H1 (cell line): ENCODE measurements at regions not wholly inside any gene's neighbourhood (a gene's known extent, or its start where the extent isn't known, plus 50 kb on each side); places are given as distances from the start of the nearest gene placed in this dataset.

Experiments used
- CTCF ChIA-PET: fragments of 300-600 bp; sonication (Branson Sonifier 250); formaldehyde crosslinking; loops from one replicate; lab custom pipeline; 2021; ENCODE audit not compliant: partially characterized antibody; lab: Charles Lee
- POLR2A ChIA-PET: fragments of 300-600 bp; sonication (Branson Sonifier 250); formaldehyde crosslinking; loops from one replicate; lab custom pipeline; 2021; ENCODE audit warnings: inconsistent platforms; ENCODE audit not compliant: partially characterized antibody; lab: Charles Lee
- DNase-seq, 2 experiments: peaks; one replicate each; pipeline versions ENCODE4 v3.0.0 to v3.0.0-alpha.2; 2010 to 2022; ENCODE audit warnings: low spot score in 2 of 2, low read depth in 1 of 2, mixed read lengths in 1 of 2
- FAIRE-seq: peaks from 2 replicates; lab custom pipeline; 2011; peaks lifted over from hg19 to GRCh38; lab: Jason Lieb, UNC
- H2AFZ ChIP-seq: 2 replicates; pipeline ENCODE4 v1.8.1; 2012; ENCODE audit warnings: low read length, inconsistent platforms
- H2AK5ac ChIP-seq: 2 replicates; pipeline ENCODE4 v1.6.1; 2013; ENCODE audit warnings: low read depth, low read length
- H2BK120ac ChIP-seq: replicated peaks from 2 replicates; pipeline ENCODE3; 2013; ENCODE audit warnings: low read depth, low read length, inconsistent platforms
- H2BK12ac ChIP-seq: 2 replicates; pipeline ENCODE4 v1.6.1; 2013; ENCODE audit warnings: low read depth, low read length
- H2BK15ac ChIP-seq: 2 replicates; pipeline ENCODE4 v1.6.1; 2013; ENCODE audit warnings: low read length
- H2BK20ac ChIP-seq: 2 replicates; pipeline ENCODE4 v1.6.1; 2013; ENCODE audit warnings: low read length
- H2BK5ac ChIP-seq: 2 replicates; pipeline ENCODE4 v1.6.1; 2013; ENCODE audit warnings: low read depth, low read length
- H3K14ac ChIP-seq: 2 replicates; pipeline ENCODE4 v1.6.1; 2013; ENCODE audit warnings: inconsistent platforms; ENCODE audit not compliant: insufficient read length
- H3K18ac ChIP-seq: 2 replicates; pipeline ENCODE4 v1.6.1; 2013; ENCODE audit warnings: low read length; ENCODE audit errors: extremely low read depth
- H3K23ac ChIP-seq: 2 replicates; pipeline ENCODE4 v1.6.1; 2013; ENCODE audit warnings: inconsistent platforms; ENCODE audit not compliant: insufficient read length
- H3K23me2 ChIP-seq: 2 replicates; pipeline ENCODE4 v1.6.1; 2013; ENCODE audit warnings: low read depth, low read length
- H3K27ac ChIP-seq: 2 replicates; pipeline ENCODE4 v1.6.1; 2011; ENCODE audit warnings: low read depth, low read length, inconsistent platforms
- H3K27me3 ChIP-seq, 4 experiments: replicated peaks in 1 of 4; 1 replicate in 1 of 4; 2 replicates in 3 of 4; pipeline versions ENCODE4 v1.6.1 to v1.8.1; 2011 to 2013; ENCODE audit warnings: low read length in 3 of 4, mild to moderate bottlenecking in 3 of 4, inconsistent platforms in 2 of 4, mixed read lengths in 2 of 4, moderate library complexity in 1 of 4; ENCODE audit not compliant: control insufficient read depth in 3 of 4, insufficient read depth in 3 of 4; ENCODE audit errors: extremely low read depth in 1 of 4
- H3K36me3 ChIP-seq, 4 experiments: 2 replicates each; pipeline versions ENCODE4 v1.6.1 to v1.8.1; 2011 to 2013; ENCODE audit warnings: mild to moderate bottlenecking in 4 of 4, low read length in 3 of 4, moderate library complexity in 2 of 4, control low read depth in 1 of 4, inconsistent platforms in 1 of 4; ENCODE audit not compliant: insufficient read depth in 4 of 4, control insufficient read depth in 2 of 4
- H3K4ac ChIP-seq: replicated peaks from 2 replicates; pipeline ENCODE3; 2013; ENCODE audit warnings: low read length, low read depth, mixed read lengths, inconsistent platforms; ENCODE audit not compliant: insufficient read length
- H3K4me1 ChIP-seq, 4 experiments: replicated peaks in 1 of 4; 1 replicate in 1 of 4; 2 replicates in 3 of 4; pipeline versions ENCODE4 v1.6.1 to v1.8.1; 2011 to 2013; ENCODE audit warnings: low read length in 3 of 4, inconsistent platforms in 2 of 4, mixed read lengths in 1 of 4; ENCODE audit not compliant: insufficient read depth in 4 of 4, control insufficient read depth in 3 of 4
- H3K4me2 ChIP-seq, 2 experiments: 2 replicates each; pipeline versions ENCODE4 v1.6.1 to v1.8.1; 2011 to 2013; ENCODE audit warnings: low read depth in 2 of 2, low read length in 2 of 2, control low read depth in 1 of 2, inconsistent platforms in 1 of 2, mild to moderate bottlenecking in 1 of 2; ENCODE audit not compliant: insufficient read depth in 1 of 2
- H3K4me3 ChIP-seq, 4 experiments: fragments of 200-600, 300-600 bp in 1 of 4; sonication (generic), shearing (Covaris generic), sonication (Bioruptor Twin) in 1 of 4; 2 replicates each; pipeline versions ENCODE4 v1.5.1 to v1.8.1; 2011 to 2016; ENCODE audit warnings: low read length in 4 of 4, low read depth in 3 of 4, control low read depth in 2 of 4, inconsistent platforms in 2 of 4, mild to moderate bottlenecking in 2 of 4, mixed read lengths in 1 of 4, moderate library complexity in 1 of 4; ENCODE audit not compliant: insufficient read depth in 2 of 4; ENCODE audit errors: extremely low read depth in 1 of 4
- H3K56ac ChIP-seq: replicated peaks from 2 replicates; pipeline ENCODE3; 2013; ENCODE audit warnings: low read depth, mild to moderate bottlenecking, mixed read lengths, low read length, inconsistent platforms; ENCODE audit not compliant: insufficient read length
- H3K79me1 ChIP-seq: 2 replicates; pipeline ENCODE4 v1.6.1; 2013; ENCODE audit warnings: low read depth, low read length, control low read depth
- H3K79me2 ChIP-seq, 2 experiments: 2 replicates each; pipeline versions ENCODE4 v1.6.1 to v1.8.1; 2012 to 2013; ENCODE audit warnings: low read length in 2 of 2, mild to moderate bottlenecking in 2 of 2, inconsistent platforms in 1 of 2; ENCODE audit not compliant: insufficient read depth in 2 of 2, control insufficient read depth in 1 of 2
- H3K9ac ChIP-seq, 4 experiments: replicated peaks in 1 of 4; 1 replicate in 1 of 4; 2 replicates in 3 of 4; pipeline versions ENCODE4 v1.6.1 to v1.8.1; 2011 to 2013; ENCODE audit warnings: low read depth in 3 of 4, low read length in 3 of 4, control low read depth in 2 of 4, mild to moderate bottlenecking in 2 of 4, moderate library complexity in 2 of 4, inconsistent platforms in 1 of 4; ENCODE audit errors: extremely low read depth in 1 of 4
- H3K9me3 ChIP-seq, 2 experiments: 2 replicates each; pipeline versions ENCODE4 v1.6.1 to v1.8.1; 2012 to 2013; ENCODE audit warnings: mild to moderate bottlenecking in 2 of 2, moderate library complexity in 2 of 2, control low read depth in 1 of 2, inconsistent platforms in 1 of 2, low read depth in 1 of 2, low read length in 1 of 2, mixed read lengths in 1 of 2; ENCODE audit not compliant: insufficient read depth in 2 of 2
- H4K20me1 ChIP-seq, 2 experiments: replicated peaks in 1 of 2; 2 replicates each; pipeline versions ENCODE3 to v1.8.1; 2011 to 2013; ENCODE audit warnings: inconsistent platforms in 2 of 2, low read length in 2 of 2, mild to moderate bottlenecking in 1 of 2; ENCODE audit not compliant: insufficient read depth in 2 of 2, control insufficient read depth in 1 of 2
- H4K5ac ChIP-seq: 2 replicates; pipeline ENCODE4 v1.6.1; 2013; ENCODE audit warnings: low read length, low read depth, mixed read lengths, inconsistent platforms; ENCODE audit not compliant: insufficient read length
- H4K8ac ChIP-seq: 2 replicates; pipeline ENCODE4 v1.8.0; 2013; ENCODE audit warnings: mild to moderate bottlenecking, moderate library complexity, low read length, inconsistent platforms; ENCODE audit not compliant: insufficient read depth; ENCODE audit errors: extremely low read depth
- H4K91ac ChIP-seq: replicated peaks from 2 replicates; pipeline ENCODE3; 2013; ENCODE audit warnings: low read length, mixed read lengths, inconsistent platforms; ENCODE audit not compliant: insufficient read length
- BCL11A ChIP-seq, 2 experiments: IDR thresholded peaks; one replicate each; pipeline ENCODE4 v1.6.1; 2011; ENCODE audit warnings: low read depth in 2 of 2, low read length in 2 of 2, mild to moderate bottlenecking in 2 of 2
- CHD1 ChIP-seq: IDR thresholded peaks from 2 replicates; pipeline ENCODE4 v1.6.1; 2012; ENCODE audit warnings: low read depth, low read length, improper control_type of control experiment
- CTBP2 ChIP-seq: IDR thresholded peaks from 2 replicates; pipeline ENCODE4 v1.7.0; 2011; ENCODE audit warnings: borderline replicate concordance, mild to moderate bottlenecking, moderate library complexity, mixed read lengths, low read length; ENCODE audit not compliant: insufficient read depth, insufficient read length
- E2F6 ChIP-seq: IDR thresholded peaks from 2 replicates; pipeline ENCODE4 v1.6.1; 2012; ENCODE audit warnings: inconsistent platforms
- EGR1 ChIP-seq: IDR thresholded peaks from 2 replicates; pipeline ENCODE4 v1.6.1; 2011; ENCODE audit warnings: low read depth, low read length, borderline replicate concordance
- EP300 ChIP-seq, 2 experiments: IDR thresholded peaks; 1 replicate in 1 of 2; 2 replicates in 1 of 2; pipeline ENCODE4 v1.6.1; 2011 to 2012; ENCODE audit warnings: low read depth in 2 of 2, low read length in 2 of 2, mild to moderate bottlenecking in 2 of 2, borderline replicate concordance in 1 of 2, inconsistent platforms in 1 of 2, moderate library complexity in 1 of 2
- GTF2F1 ChIP-seq: IDR thresholded peaks from 2 replicates; pipeline ENCODE4 v1.6.1; 2012; ENCODE audit warnings: low read depth, low read length, improper control_type of control experiment, borderline replicate concordance
- KDM1A ChIP-seq: fragments of 200-600, 300-600 bp; sonication (generic); IDR thresholded peaks from 2 replicates; pipeline ENCODE4 v1.7.1; 2016; ENCODE audit warnings: mild to moderate bottlenecking, low read length, borderline replicate concordance
- NANOG ChIP-seq: IDR thresholded peaks from 2 replicates; pipeline ENCODE4 v1.6.1; 2011; ENCODE audit warnings: low read length, low read depth, mild to moderate bottlenecking, inconsistent platforms; ENCODE audit not compliant: insufficient read depth, poor library complexity, severe bottlenecking
- NRF1 ChIP-seq: IDR thresholded peaks from 2 replicates; pipeline ENCODE4 v1.6.1; 2011; ENCODE audit warnings: mild to moderate bottlenecking, low read depth, low read length, improper control_type of control experiment
- POU5F1 ChIP-seq: IDR thresholded peaks from 2 replicates; pipeline ENCODE4 v1.6.1; 2011; ENCODE audit warnings: low read depth, mild to moderate bottlenecking, low read length, moderate library complexity
- SRF ChIP-seq: IDR thresholded peaks from 2 replicates; pipeline ENCODE4 v1.6.1; 2011; ENCODE audit warnings: mild to moderate bottlenecking, low read depth, low read length, moderate library complexity
- TEAD4 ChIP-seq: IDR thresholded peaks from 2 replicates; pipeline ENCODE4 v1.6.1; 2012; ENCODE audit warnings: low read depth, low read length, inconsistent platforms, mixed read lengths
- YY1 ChIP-seq: IDR thresholded peaks from 2 replicates; pipeline ENCODE4 v1.6.1; 2011; ENCODE audit warnings: low read depth, mild to moderate bottlenecking, low read length
- WGBS, 2 experiments: shearing (Covaris generic) in 1 of 2; methylation state at CpG; one replicate each; pipeline versions ENCODE4 v1.1.6 to v1.1.7; 2013 to 2015; ENCODE audit warnings: low lambda C conversion rate in 2 of 2, mixed read lengths in 2 of 2, inconsistent platforms in 1 of 2, low coverage in 1 of 2, missing lambda C conversion rate in 1 of 2; ENCODE audit not compliant: insufficient replicate concordance in 2 of 2, insufficient coverage in 1 of 2, insufficient read length in 1 of 2; ENCODE audit errors: extremely low coverage in 1 of 2, missing lambda C conversion rate in 1 of 2; 5-methylcytosine and 5-hydroxymethylcytosine counted together

DNA sequence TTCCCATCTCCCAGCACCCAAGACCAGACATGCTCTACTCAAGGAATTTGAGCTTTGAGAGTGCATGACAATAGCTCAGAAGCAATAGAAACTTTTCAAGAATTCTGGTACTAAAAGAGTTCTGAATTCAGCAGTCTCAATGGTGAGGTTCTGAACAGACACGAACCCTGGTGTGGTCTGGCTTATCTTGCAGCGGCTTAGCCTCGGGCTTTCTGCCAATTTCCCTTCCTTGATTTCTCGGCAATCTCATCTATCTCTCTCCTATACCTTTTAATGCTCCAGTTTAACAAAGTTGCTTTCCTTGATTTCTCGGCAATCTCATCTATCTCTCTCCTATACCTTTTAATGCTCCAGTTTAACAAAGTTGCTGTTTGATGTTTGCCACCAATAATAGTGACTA is 174.6 kb downstream of the SPRY2 start:
- H3K79me2 ChIP-seq = no peaks in the 10 kb centered on the region
- ChIA-PET CTCF (no interaction called here), POLR2A (no interaction called here)
- no peak overlapping the region for H2BK5ac ChIP-seq
- H4K5ac ChIP-seq = no peak overlapping the region
- no peaks in the 10 kb centered on the region for H3K36me3 ChIP-seq
- H3K56ac ChIP-seq = no peak overlapping the region
- no peak overlapping the region for H3K9ac ChIP-seq
- no peak overlapping the region for H3K4ac ChIP-seq
- no peak overlapping the region for H2BK12ac ChIP-seq
- no peak overlapping the region for H3K23ac ChIP-seq
- no peaks in the 10 kb centered on the region for H3K27me3 ChIP-seq
- H2BK15ac ChIP-seq = no peak overlapping the region
- no peak overlapping the region for H4K8ac ChIP-seq
- no peak overlapping the region for H3K4me3 ChIP-seq
- no peaks in the 10 kb centered on the region for H3K9me3 ChIP-seq
- 89% methylated on average over 5 of the region's 5 CpGs; no CpG with 5 or more reads in 1 of the 2 experiments for WGBS, 2 experiments
- FAIRE-seq = no peak
- no peaks in the 10 kb centered on the region for H4K20me1 ChIP-seq
- H2AFZ ChIP-seq = no peak overlapping the region; the same call in 1 of the 2 replicates
- H4K91ac ChIP-seq = no peak overlapping the region
- no peaks in the 10 kb centered on the region for H3K4me1 ChIP-seq
- no peak overlapping the region for H3K18ac ChIP-seq
- H2BK120ac ChIP-seq = no peak overlapping the region
- no peak for DNase-seq
- H3K79me1 ChIP-seq = no peaks in the 10 kb centered on the region
- no peak overlapping the region for H2BK20ac ChIP-seq
- no peaks in the 10 kb centered on the region for H3K23me2 ChIP-seq
- H3K14ac ChIP-seq = no peak overlapping the region
- H2AK5ac ChIP-seq = no peak overlapping the region
- no peak overlapping the region for H3K4me2 ChIP-seq
- H3K27ac ChIP-seq = no peak overlapping the region
- no peak for TF ChIP-seq EP300 (IDR thresholded peaks at IDR 0.05; ENCODE audit: borderline replicate concordance in 1 of 2, low read depth in 2 of 2, low read length in 2 of 2)
- no peak for TF ChIP-seq SRF
- TF ChIP-seq KDM1A = no peak
- TF ChIP-seq CHD1 = no peak
- no peak for TF ChIP-seq TEAD4
- no peak for TF ChIP-seq BCL11A (IDR thresholded peaks at IDR 0.05; ENCODE audit: low read depth in 2 of 2, low read length in 2 of 2)
- no peak for TF ChIP-seq GTF2F1
- TF ChIP-seq CTBP2 = no peak
- no peak for TF ChIP-seq NRF1
- TF ChIP-seq EGR1 = no peak
- no peak for TF ChIP-seq NANOG
- TF ChIP-seq E2F6 = no peak
- no peak for TF ChIP-seq POU5F1
- TF ChIP-seq YY1 = no peak
